HG02970 (cell line): ENCODE measurements at regions not wholly inside any gene's neighbourhood (a gene's known extent, or its start where the extent isn't known, plus 50 kb on each side); places are given as distances from the start of the nearest gene placed in this dataset.
"Not testable (repeated sequence)": the region's sequence is repeated elsewhere in the genome, so short reads cannot be mapped to it uniquely, and the experiment has no call there.

Experiments
- ATAC-seq: cut with Tn5 transposase; IDR thresholded peaks from one replicate; pipeline ENCODE4 v1.9.1; 2021; ENCODE audit warnings: mild to moderate bottlenecking, moderate library complexity, moderate number of reproducible peaks; ENCODE audit not compliant: unreplicated experiment, low FRiP score

DNA sequence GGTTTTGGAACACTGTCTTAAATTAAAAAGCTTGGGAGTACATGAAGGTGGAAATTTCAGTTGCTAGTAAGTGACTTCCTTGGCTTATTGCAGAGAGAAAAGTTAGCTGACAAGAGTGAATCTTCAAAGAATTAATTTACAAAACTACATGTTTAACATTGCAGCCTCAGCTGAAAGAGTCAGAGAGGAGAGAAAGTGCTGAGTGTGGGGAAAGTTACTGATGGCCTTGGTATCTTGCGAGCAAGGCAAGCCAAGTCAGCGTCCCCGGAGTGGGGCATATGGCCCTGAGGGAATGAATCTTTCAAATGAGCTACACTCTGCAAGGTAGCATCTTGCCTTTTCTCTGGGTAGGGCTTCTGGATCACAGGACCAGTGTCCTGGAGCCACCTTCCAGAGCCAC lies 131.3 kb downstream of the LPIN1 start:
- no peak for ATAC-seq

DNA sequence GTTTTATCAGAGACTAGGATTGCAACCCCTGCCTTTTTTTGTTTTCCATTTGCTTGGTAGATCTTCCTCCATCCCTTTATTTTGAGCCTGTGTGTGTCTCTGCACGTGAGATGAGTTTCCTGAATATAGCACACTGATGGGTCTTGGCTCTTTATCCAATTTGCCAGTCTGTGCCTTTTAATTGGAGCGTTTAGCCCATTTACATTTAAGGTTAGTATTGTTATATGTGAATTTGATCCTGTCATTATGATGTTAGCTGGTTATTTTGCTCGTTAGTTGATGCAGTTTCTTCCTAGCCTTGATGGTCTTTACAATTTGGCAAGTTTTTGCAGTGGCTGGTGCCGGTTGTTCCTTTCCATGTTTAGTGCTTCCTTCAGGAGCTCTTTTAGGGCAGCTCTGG lies 138.8 kb downstream of the LPIN1 start:
- not testable (repeated sequence) for ATAC-seq

DNA sequence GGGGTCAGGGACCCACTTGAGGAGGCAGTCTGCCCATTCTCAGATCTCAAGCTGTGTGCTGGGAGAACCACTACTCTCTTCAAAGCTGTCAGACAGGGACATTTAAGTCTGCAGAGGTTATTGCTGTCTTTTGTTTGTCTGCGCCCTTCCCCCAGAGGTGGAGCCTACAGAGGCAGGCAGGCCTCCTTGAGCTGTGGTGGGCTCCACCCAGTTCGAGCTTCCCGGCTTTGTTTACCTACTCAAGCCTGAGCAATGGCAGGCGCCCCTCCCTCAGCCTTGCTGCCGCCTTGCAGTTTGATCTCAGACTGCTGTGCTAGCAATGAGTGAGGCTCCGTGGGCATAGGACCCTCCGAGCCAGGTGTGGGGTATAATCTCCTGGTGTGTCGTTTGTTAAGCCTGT lies 140.5 kb downstream of the LPIN1 start:
- ATAC-seq: not testable (repeated sequence)

DNA sequence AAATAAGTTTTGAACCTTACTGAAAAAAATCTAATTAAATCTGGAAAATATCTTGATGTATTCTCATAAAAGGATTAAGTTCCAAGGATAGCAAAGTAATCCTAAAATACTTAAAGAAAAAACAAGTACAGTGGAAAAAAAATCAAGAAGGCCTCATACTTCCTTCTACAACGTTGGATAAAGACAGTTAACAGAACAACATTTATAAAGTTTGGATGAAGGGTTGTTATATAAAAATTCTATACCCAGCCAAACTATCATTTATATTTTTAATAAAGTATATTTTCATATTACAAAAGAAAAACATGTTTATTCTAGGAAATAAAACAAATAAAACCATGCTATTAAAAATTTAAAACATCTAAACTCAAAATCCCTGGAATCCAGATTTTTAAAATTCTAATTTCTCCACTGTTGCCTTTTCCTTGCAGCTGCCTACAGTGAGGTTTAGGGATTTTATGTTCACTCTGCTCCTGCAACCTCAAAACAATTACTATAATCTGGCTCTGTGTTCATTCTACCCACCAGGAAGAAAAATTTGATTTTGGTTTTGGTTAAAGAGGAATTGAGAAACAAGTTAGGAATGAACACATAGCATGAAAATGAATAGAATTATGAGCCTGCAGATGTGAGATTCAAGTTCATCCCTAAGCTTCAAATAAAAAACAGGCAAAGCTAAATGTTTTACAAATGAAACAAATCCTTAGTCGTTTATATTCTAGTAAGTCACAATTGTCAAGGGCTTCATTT lies 142.8 kb downstream of the LPIN1 start:
- ATAC-seq: no peak

GRCh38 chr2:11889854-11890253 lies 143.4 kb downstream of the LPIN1 start:
- no peak for ATAC-seq

- ATAC-seq: no peak
Measured at GRCh38 chr2:11891028-11891427, 144.6 kb downstream of the LPIN1 start.

GRCh38 chr2:11891671-11892440 lies 145.4 kb downstream of the LPIN1 start:
- ATAC-seq: no peak

- ATAC-seq: no peak
Measured at GRCh38 chr2:11896386-11896785, 150.0 kb downstream of the LPIN1 start.

GRCh38 chr2:11898576-11898975 lies 152.1 kb downstream of the LPIN1 start:
- ATAC-seq: no peak

- no peak for ATAC-seq
Measured at GRCh38 chr2:11899264-11899818, 152.9 kb downstream of the LPIN1 start.

DNA sequence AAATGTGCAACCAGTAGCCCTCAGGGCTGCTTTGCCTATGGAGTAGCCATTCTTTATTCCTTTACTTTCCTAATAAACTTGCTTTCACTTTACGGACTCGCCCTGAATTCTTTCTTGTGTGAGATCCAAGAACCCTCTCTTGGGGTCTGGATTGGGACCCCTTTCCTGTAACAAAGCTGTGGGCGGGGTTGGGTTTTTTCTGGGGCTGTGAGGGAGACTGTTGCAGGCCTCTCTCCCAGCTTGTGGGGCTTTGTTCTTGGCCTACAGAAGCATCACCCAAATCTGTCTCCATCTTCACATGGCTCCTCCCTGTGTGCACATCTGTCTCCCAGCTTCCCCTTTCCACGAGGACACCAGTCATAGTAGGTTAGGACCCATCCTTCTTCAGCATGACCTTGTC lies 154.5 kb downstream of the LPIN1 start:
- ATAC-seq: not testable (repeated sequence)

DNA sequence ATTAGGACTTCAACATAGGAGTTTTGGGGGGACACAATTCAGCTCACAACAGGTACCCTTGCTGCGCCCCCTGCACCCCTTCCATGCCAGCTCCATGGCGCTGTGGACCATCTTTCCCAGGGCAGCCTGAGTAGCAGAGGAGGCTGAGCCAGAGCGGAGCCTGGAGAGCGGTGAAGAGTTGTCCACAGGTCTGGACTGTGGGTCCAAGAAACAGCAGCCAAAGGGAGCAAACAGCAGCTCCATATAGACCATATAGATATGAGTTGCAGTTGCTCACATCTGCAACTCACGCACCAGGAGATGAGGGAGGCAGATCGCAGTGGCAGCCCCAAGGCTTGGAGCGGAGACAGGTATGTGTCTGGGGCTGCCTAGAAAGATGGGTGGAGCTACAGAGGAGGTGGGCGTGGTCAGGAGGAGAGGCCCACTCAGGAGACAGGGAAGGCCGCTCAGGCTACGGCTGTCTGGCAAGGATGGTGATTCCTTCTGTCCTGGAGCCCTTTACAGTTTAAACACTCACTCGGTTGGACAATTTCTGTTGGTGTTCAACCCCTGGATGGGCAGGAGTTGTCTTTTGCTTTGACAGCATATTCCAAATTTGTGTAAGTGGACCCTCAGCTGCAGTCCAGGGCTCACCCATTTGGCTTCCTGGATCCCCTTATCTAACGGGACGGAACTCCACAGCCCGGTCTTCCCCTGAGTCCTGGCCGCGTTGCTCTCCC lies 155.1 kb downstream of the LPIN1 start:
- no peak for ATAC-seq

GRCh38 chr2:11903085-11903606 lies 156.7 kb downstream of the LPIN1 start:
- ATAC-seq: no peak

- no peak for ATAC-seq
Measured at GRCh38 chr2:11904029-11904428, 157.6 kb downstream of the LPIN1 start.

DNA sequence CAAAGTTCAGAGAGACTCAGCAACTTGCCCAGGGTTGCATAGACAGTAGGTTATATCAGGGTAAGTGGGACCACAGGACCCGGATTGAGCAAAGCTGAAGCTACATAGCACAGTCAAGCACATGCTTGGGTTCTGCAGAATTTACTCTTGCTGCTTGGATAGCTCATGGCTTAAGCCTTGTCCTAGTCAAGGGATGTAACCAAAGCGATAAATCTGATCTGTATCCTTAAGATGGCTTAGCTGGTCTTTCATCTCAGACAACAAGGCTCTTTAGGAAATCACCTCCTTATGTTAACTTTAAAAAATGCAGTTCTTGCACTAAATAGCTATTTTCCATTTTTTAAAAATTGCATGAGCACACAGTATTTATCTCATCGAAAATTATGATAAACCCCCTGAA lies 158.5 kb downstream of the LPIN1 start:
- no peak for ATAC-seq

DNA sequence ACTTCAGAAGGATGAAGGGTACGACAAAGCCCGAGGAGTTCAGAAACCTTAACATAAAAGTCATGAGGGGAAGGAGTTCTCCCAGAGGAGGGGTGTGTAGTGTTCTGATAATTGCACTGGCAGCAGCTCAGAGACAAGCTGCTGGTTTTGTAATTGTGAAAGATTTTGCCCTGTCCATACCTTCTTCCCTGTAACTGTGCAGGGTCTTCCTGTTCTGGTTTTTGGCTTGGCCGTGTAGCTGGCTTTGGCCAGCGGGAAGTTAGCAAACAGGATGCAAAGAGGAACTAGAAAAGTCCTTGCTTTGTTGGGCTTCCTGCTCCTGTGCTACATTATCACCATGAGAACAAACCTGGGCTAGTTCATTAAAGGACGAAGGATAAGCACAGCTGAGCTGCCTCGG lies 160.8 kb downstream of the LPIN1 start:
- ATAC-seq: no peak

- no peak for ATAC-seq
Measured at GRCh38 chr2:11910971-11911370, 164.5 kb downstream of the LPIN1 start.

DNA sequence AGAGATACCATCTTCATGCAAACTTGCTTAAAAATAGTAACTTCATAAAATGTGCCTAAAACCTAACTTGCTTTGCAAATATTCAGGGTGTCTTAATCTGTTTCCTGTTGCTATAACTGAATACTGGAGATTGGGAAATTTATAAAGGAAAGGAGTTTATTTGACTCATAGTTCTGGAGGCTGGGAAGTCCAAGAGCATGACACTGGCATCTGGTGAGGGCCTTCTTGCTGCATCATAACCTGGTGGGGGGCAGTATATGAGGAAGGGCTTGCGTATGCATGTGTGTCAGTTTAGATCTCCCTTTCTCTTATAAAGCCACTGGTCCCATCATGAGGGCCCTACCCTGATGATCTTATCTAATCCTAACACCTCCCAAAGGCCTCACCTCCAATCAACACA lies 166.5 kb downstream of the LPIN1 start:
- no peak for ATAC-seq

DNA sequence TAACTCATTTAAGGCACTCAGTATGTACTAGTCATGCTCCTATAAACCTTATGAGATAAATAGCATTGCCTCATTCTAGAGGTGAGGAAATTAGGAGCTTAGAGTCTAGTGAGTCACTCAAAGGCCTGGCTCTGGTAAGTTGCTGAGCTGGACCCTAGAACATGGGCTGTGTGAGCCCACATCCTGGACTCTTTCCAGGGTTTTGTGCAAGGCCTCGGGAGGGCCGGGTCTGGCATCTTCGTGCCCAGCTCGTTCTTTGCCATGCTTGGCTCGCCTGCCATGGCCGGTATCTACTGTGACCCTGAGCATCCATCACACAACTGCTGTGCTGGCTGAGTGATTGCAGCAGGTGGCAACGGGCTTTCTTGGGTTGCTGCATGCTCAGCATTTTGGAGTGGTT lies 168.0 kb downstream of the LPIN1 start:
- ATAC-seq: no peak

- ATAC-seq: no peak
Measured at GRCh38 chr2:11915650-11916049, 169.2 kb downstream of the LPIN1 start.

GRCh38 chr2:11919953-11920352 lies 173.5 kb downstream of the LPIN1 start:
- no peak for ATAC-seq
